ENCODE measurements at regions not wholly inside any gene's neighbourhood (a gene's known extent, or its start where the extent isn't known, plus 50 kb on each side); places are given as distances from the start of the nearest gene placed in this dataset.

DNA sequence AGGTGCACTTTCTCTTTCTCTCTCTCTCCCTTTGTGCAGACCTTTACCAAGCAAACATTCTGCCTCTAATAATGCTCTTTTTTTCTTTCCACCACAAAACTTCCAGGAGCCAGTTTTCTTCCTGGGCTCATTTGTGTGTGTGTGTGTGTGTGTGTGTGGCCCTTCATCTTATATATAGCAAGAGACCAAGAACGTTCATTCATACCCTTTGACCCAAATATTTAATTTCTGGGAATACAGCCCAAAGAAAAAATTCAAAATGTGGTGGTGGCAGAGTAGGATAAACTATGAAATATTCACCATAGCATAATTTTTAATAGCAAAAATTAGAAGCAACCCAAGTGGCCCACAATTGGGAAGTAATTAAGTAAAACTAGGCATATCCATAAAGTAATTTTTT is 398.9 kb downstream of the IGSF11 start:
- TF ChIP-seq, protein P1, sequence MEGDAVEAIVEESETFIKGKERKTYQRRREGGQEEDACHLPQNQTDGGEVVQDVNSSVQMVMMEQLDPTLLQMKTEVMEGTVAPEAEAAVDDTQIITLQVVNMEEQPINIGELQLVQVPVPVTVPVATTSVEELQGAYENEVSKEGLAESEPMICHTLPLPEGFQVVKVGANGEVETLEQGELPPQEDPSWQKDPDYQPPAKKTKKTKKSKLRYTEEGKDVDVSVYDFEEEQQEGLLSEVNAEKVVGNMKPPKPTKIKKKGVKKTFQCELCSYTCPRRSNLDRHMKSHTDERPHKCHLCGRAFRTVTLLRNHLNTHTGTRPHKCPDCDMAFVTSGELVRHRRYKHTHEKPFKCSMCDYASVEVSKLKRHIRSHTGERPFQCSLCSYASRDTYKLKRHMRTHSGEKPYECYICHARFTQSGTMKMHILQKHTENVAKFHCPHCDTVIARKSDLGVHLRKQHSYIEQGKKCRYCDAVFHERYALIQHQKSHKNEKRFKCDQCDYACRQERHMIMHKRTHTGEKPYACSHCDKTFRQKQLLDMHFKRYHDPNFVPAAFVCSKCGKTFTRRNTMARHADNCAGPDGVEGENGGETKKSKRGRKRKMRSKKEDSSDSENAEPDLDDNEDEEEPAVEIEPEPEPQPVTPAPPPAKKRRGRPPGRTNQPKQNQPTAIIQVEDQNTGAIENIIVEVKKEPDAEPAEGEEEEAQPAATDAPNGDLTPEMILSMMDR (IDR thresholded peaks at IDR 0.05), result no peak
- no peak for TF ChIP-seq POLR2A (IDR thresholded peaks at IDR 0.05)
